ENCODE measurements at regions not wholly inside any gene's neighbourhood (a gene's known extent, or its start where the extent isn't known, plus 50 kb on each side); places are given as distances from the start of the nearest gene placed in this dataset.

- no peak for TF ChIP-seq GATA3 (IDR thresholded peaks at IDR 0.05; ENCODE audit: low read depth, low read length)
- TF ChIP-seq GATA2 (IDR thresholded peaks at IDR 0.05; ENCODE audit: low read depth, low read length), result no peak
These were observed 58.7 kb upstream of the STUM start for GRCh38 chr1:226489718-226490425.
